H1 (cell line): ENCODE measurements at regions not wholly inside any gene's neighbourhood (a gene's known extent, or its start where the extent isn't known, plus 50 kb on each side); places are given as distances from the start of the nearest gene placed in this dataset.

Experiments used
- CTCF ChIA-PET: fragments of 300-600 bp; sonication (Branson Sonifier 250); formaldehyde crosslinking; loops from one replicate; lab custom pipeline; 2021; ENCODE audit not compliant: partially characterized antibody; lab: Charles Lee
- POLR2A ChIA-PET: fragments of 300-600 bp; sonication (Branson Sonifier 250); formaldehyde crosslinking; loops from one replicate; lab custom pipeline; 2021; ENCODE audit warnings: inconsistent platforms; ENCODE audit not compliant: partially characterized antibody; lab: Charles Lee
- DNase-seq, 2 experiments: peaks; one replicate each; pipeline versions ENCODE4 v3.0.0 to v3.0.0-alpha.2; 2010 to 2022; ENCODE audit warnings: low spot score in 2 of 2, low read depth in 1 of 2, mixed read lengths in 1 of 2
- FAIRE-seq: peaks from 2 replicates; lab custom pipeline; 2011; peaks lifted over from hg19 to GRCh38; lab: Jason Lieb, UNC
- H2AFZ ChIP-seq: 2 replicates; pipeline ENCODE4 v1.8.1; 2012; ENCODE audit warnings: low read length, inconsistent platforms
- H2AK5ac ChIP-seq: 2 replicates; pipeline ENCODE4 v1.6.1; 2013; ENCODE audit warnings: low read depth, low read length
- H2BK120ac ChIP-seq: replicated peaks from 2 replicates; pipeline ENCODE3; 2013; ENCODE audit warnings: low read depth, low read length, inconsistent platforms
- H2BK12ac ChIP-seq: 2 replicates; pipeline ENCODE4 v1.6.1; 2013; ENCODE audit warnings: low read depth, low read length
- H2BK15ac ChIP-seq: 2 replicates; pipeline ENCODE4 v1.6.1; 2013; ENCODE audit warnings: low read length
- H2BK20ac ChIP-seq: 2 replicates; pipeline ENCODE4 v1.6.1; 2013; ENCODE audit warnings: low read length
- H2BK5ac ChIP-seq: 2 replicates; pipeline ENCODE4 v1.6.1; 2013; ENCODE audit warnings: low read depth, low read length
- H3K14ac ChIP-seq: 2 replicates; pipeline ENCODE4 v1.6.1; 2013; ENCODE audit warnings: inconsistent platforms; ENCODE audit not compliant: insufficient read length
- H3K18ac ChIP-seq: 2 replicates; pipeline ENCODE4 v1.6.1; 2013; ENCODE audit warnings: low read length; ENCODE audit errors: extremely low read depth
- H3K23ac ChIP-seq: 2 replicates; pipeline ENCODE4 v1.6.1; 2013; ENCODE audit warnings: inconsistent platforms; ENCODE audit not compliant: insufficient read length
- H3K23me2 ChIP-seq: 2 replicates; pipeline ENCODE4 v1.6.1; 2013; ENCODE audit warnings: low read depth, low read length
- H3K27ac ChIP-seq: 2 replicates; pipeline ENCODE4 v1.6.1; 2011; ENCODE audit warnings: low read depth, low read length, inconsistent platforms
- H3K27me3 ChIP-seq, 4 experiments: replicated peaks in 1 of 4; 1 replicate in 1 of 4; 2 replicates in 3 of 4; pipeline versions ENCODE4 v1.6.1 to v1.8.1; 2011 to 2013; ENCODE audit warnings: low read length in 3 of 4, mild to moderate bottlenecking in 3 of 4, inconsistent platforms in 2 of 4, mixed read lengths in 2 of 4, moderate library complexity in 1 of 4; ENCODE audit not compliant: control insufficient read depth in 3 of 4, insufficient read depth in 3 of 4; ENCODE audit errors: extremely low read depth in 1 of 4
- H3K36me3 ChIP-seq, 4 experiments: 2 replicates each; pipeline versions ENCODE4 v1.6.1 to v1.8.1; 2011 to 2013; ENCODE audit warnings: mild to moderate bottlenecking in 4 of 4, low read length in 3 of 4, moderate library complexity in 2 of 4, control low read depth in 1 of 4, inconsistent platforms in 1 of 4; ENCODE audit not compliant: insufficient read depth in 4 of 4, control insufficient read depth in 2 of 4
- H3K4ac ChIP-seq: replicated peaks from 2 replicates; pipeline ENCODE3; 2013; ENCODE audit warnings: low read length, low read depth, mixed read lengths, inconsistent platforms; ENCODE audit not compliant: insufficient read length
- H3K4me1 ChIP-seq, 4 experiments: replicated peaks in 1 of 4; 1 replicate in 1 of 4; 2 replicates in 3 of 4; pipeline versions ENCODE4 v1.6.1 to v1.8.1; 2011 to 2013; ENCODE audit warnings: low read length in 3 of 4, inconsistent platforms in 2 of 4, mixed read lengths in 1 of 4; ENCODE audit not compliant: insufficient read depth in 4 of 4, control insufficient read depth in 3 of 4
- H3K4me2 ChIP-seq, 2 experiments: 2 replicates each; pipeline versions ENCODE4 v1.6.1 to v1.8.1; 2011 to 2013; ENCODE audit warnings: low read depth in 2 of 2, low read length in 2 of 2, control low read depth in 1 of 2, inconsistent platforms in 1 of 2, mild to moderate bottlenecking in 1 of 2; ENCODE audit not compliant: insufficient read depth in 1 of 2
- H3K4me3 ChIP-seq, 4 experiments: fragments of 200-600, 300-600 bp in 1 of 4; sonication (generic), shearing (Covaris generic), sonication (Bioruptor Twin) in 1 of 4; 2 replicates each; pipeline versions ENCODE4 v1.5.1 to v1.8.1; 2011 to 2016; ENCODE audit warnings: low read length in 4 of 4, low read depth in 3 of 4, control low read depth in 2 of 4, inconsistent platforms in 2 of 4, mild to moderate bottlenecking in 2 of 4, mixed read lengths in 1 of 4, moderate library complexity in 1 of 4; ENCODE audit not compliant: insufficient read depth in 2 of 4; ENCODE audit errors: extremely low read depth in 1 of 4
- H3K56ac ChIP-seq: replicated peaks from 2 replicates; pipeline ENCODE3; 2013; ENCODE audit warnings: low read depth, mild to moderate bottlenecking, mixed read lengths, low read length, inconsistent platforms; ENCODE audit not compliant: insufficient read length
- H3K79me1 ChIP-seq: 2 replicates; pipeline ENCODE4 v1.6.1; 2013; ENCODE audit warnings: low read depth, low read length, control low read depth
- H3K79me2 ChIP-seq, 2 experiments: 2 replicates each; pipeline versions ENCODE4 v1.6.1 to v1.8.1; 2012 to 2013; ENCODE audit warnings: low read length in 2 of 2, mild to moderate bottlenecking in 2 of 2, inconsistent platforms in 1 of 2; ENCODE audit not compliant: insufficient read depth in 2 of 2, control insufficient read depth in 1 of 2
- H3K9ac ChIP-seq, 4 experiments: replicated peaks in 1 of 4; 1 replicate in 1 of 4; 2 replicates in 3 of 4; pipeline versions ENCODE4 v1.6.1 to v1.8.1; 2011 to 2013; ENCODE audit warnings: low read depth in 3 of 4, low read length in 3 of 4, control low read depth in 2 of 4, mild to moderate bottlenecking in 2 of 4, moderate library complexity in 2 of 4, inconsistent platforms in 1 of 4; ENCODE audit errors: extremely low read depth in 1 of 4
- H3K9me3 ChIP-seq, 2 experiments: 2 replicates each; pipeline versions ENCODE4 v1.6.1 to v1.8.1; 2012 to 2013; ENCODE audit warnings: mild to moderate bottlenecking in 2 of 2, moderate library complexity in 2 of 2, control low read depth in 1 of 2, inconsistent platforms in 1 of 2, low read depth in 1 of 2, low read length in 1 of 2, mixed read lengths in 1 of 2; ENCODE audit not compliant: insufficient read depth in 2 of 2
- H4K20me1 ChIP-seq, 2 experiments: replicated peaks in 1 of 2; 2 replicates each; pipeline versions ENCODE3 to v1.8.1; 2011 to 2013; ENCODE audit warnings: inconsistent platforms in 2 of 2, low read length in 2 of 2, mild to moderate bottlenecking in 1 of 2; ENCODE audit not compliant: insufficient read depth in 2 of 2, control insufficient read depth in 1 of 2
- H4K5ac ChIP-seq: 2 replicates; pipeline ENCODE4 v1.6.1; 2013; ENCODE audit warnings: low read length, low read depth, mixed read lengths, inconsistent platforms; ENCODE audit not compliant: insufficient read length
- H4K8ac ChIP-seq: 2 replicates; pipeline ENCODE4 v1.8.0; 2013; ENCODE audit warnings: mild to moderate bottlenecking, moderate library complexity, low read length, inconsistent platforms; ENCODE audit not compliant: insufficient read depth; ENCODE audit errors: extremely low read depth
- H4K91ac ChIP-seq: replicated peaks from 2 replicates; pipeline ENCODE3; 2013; ENCODE audit warnings: low read length, mixed read lengths, inconsistent platforms; ENCODE audit not compliant: insufficient read length
- CBX5 ChIP-seq: fragments of 300-800, 300-1000 bp; sonication (generic); IDR thresholded peaks from 2 replicates; pipeline ENCODE4 v1.7.1; 2016; ENCODE audit warnings: antibody characterized with exemption, low read length, low read depth
- CBX8 ChIP-seq: fragments of 300-800, 300-1000 bp; sonication (generic); IDR thresholded peaks from 2 replicates; pipeline ENCODE4 v1.7.1; 2016; ENCODE audit warnings: low read depth, low read length, borderline replicate concordance
- KDM1A ChIP-seq: fragments of 200-600, 300-600 bp; sonication (generic); IDR thresholded peaks from 2 replicates; pipeline ENCODE4 v1.7.1; 2016; ENCODE audit warnings: mild to moderate bottlenecking, low read length, borderline replicate concordance
- MAFK ChIP-seq: IDR thresholded peaks from 2 replicates; pipeline ENCODE4 v1.6.1; 2012; ENCODE audit warnings: low read depth, mild to moderate bottlenecking, improper control_type of control experiment, low read length
- POU5F1 ChIP-seq: IDR thresholded peaks from 2 replicates; pipeline ENCODE4 v1.6.1; 2011; ENCODE audit warnings: low read depth, mild to moderate bottlenecking, low read length, moderate library complexity
- WGBS, 2 experiments: shearing (Covaris generic) in 1 of 2; methylation state at CpG; one replicate each; pipeline versions ENCODE4 v1.1.6 to v1.1.7; 2013 to 2015; ENCODE audit warnings: low lambda C conversion rate in 2 of 2, mixed read lengths in 2 of 2, inconsistent platforms in 1 of 2, low coverage in 1 of 2, missing lambda C conversion rate in 1 of 2; ENCODE audit not compliant: insufficient replicate concordance in 2 of 2, insufficient coverage in 1 of 2, insufficient read length in 1 of 2; ENCODE audit errors: extremely low coverage in 1 of 2, missing lambda C conversion rate in 1 of 2; 5-methylcytosine and 5-hydroxymethylcytosine counted together

DNA sequence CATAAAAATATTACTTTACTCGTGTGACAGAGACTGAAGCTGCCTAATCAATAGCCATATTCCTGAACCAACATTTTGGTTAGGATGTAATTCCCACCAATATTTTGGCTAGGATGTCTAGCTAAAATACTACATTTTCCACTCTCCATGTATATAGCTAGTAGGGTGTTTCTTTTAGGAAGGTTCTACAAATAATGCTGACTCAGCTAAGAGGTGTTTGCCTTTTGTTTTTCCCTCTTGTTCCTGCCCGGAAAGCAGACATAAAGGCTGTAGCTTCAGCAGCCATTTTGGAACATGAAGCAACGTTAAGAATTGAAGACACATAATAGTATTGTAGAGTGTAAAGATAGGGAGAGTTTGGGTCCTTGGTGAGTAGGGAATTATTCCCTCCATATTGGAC is 187.3 kb upstream of the PDZRN3 start:
- no peak overlapping the region for H4K91ac ChIP-seq
- no peak for FAIRE-seq
- H3K27ac ChIP-seq, result no peak overlapping the region
- no peak overlapping the region for H3K23ac ChIP-seq
- POLR2A ChIA-PET, result interaction anchor here (1.2 kb wide), 1 partner anchor 188 kb away, joined by 3 read pairs; no protein-coding TSS in a partner anchor
- no peaks in the 10 kb centered on the region for H3K9me3 ChIP-seq
- H3K36me3 ChIP-seq, result no peaks in the 10 kb centered on the region
- H3K4me1 ChIP-seq, result peaks cover 0 to 2% (median 0%) of the 10 kb centered on the region in 4 experiments; a peak in 1 of 7 replicates
- no peak for DNase-seq
- WGBS, 2 experiments, result 92% methylated on average over 3 of the region's 3 CpGs; no CpG with 5 or more reads in 1 of the 2 experiments
- H3K4me2 ChIP-seq, result no peak overlapping the region
- no peak overlapping the region for H2AFZ ChIP-seq
- H2BK12ac ChIP-seq, result no peak overlapping the region
- no peak for TF ChIP-seq CBX5
- peak; percentile 96 for TF ChIP-seq MAFK
- no peak for TF ChIP-seq KDM1A
- no peak for TF ChIP-seq POU5F1
- TF ChIP-seq CBX8, result no peak
- no peaks in the 10 kb centered on the region for H3K79me2 ChIP-seq
- H3K23me2 ChIP-seq, result no peaks in the 10 kb centered on the region
- H2BK5ac ChIP-seq, result no peak overlapping the region
- no peak overlapping the region for H3K9ac ChIP-seq
- H3K27me3 ChIP-seq, result peaks cover 0 to 1% (median 0%) of the 10 kb centered on the region in 4 experiments; a peak in 1 of 7 replicates
- no peaks in the 10 kb centered on the region for H3K79me1 ChIP-seq
- no peak overlapping the region for H3K4ac ChIP-seq
- H4K20me1 ChIP-seq, result no peaks in the 10 kb centered on the region
- H4K8ac ChIP-seq, result no peak overlapping the region
- no peak overlapping the region for H2BK120ac ChIP-seq
- no peak overlapping the region for H3K14ac ChIP-seq
- CTCF ChIA-PET, result no interaction called here
- H4K5ac ChIP-seq, result no peak overlapping the region
- H3K56ac ChIP-seq, result no peak overlapping the region
- H2BK15ac ChIP-seq, result no peak overlapping the region
- H3K18ac ChIP-seq, result no peak overlapping the region
- H3K4me3 ChIP-seq, result no peak overlapping the region
- H2AK5ac ChIP-seq, result no peak overlapping the region
- no peak overlapping the region for H2BK20ac ChIP-seq
